SK-MEL-5 (cell line): ENCODE measurements at regions not wholly inside any gene's neighbourhood (a gene's known extent, or its start where the extent isn't known, plus 50 kb on each side); places are given as distances from the start of the nearest gene placed in this dataset.

Experiments
- DNase-seq: peaks from one replicate; pipeline ENCODE4 v3.0.0-alpha.2; 2016; ENCODE audit warnings: low read depth, low spot score
- in situ Hi-C: cut with HindIII; loops from 2 replicates; pipeline ENCODE4 v1.10.0; 2016; ENCODE audit warnings: low sequenced_read_pairs, high pct_unique_total_duplicates, low pct_unique_long_range_greater_than_20kb

DNA sequence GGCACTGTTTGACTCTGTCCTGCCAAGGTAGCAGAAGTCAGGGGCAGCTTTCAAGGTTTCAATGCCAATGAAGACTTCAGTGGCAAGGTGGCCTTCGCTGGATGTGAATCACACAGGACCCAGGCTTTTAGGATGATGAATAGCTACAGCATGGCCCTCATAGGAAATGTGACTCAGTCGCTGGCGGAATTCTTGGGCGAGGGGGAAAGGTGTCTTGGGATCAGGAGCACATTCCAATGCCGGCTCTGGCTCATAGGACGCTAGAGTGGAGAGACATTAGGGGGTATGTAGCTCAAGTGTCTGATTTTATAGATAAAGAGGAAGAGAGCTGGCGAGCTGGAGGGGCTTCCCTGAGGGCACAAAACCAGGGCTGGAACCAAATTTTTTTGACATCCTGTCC lies 68.6 kb downstream of the SMIM21 start:
- in situ Hi-C loops, result no loop called here
- DNase-seq, result no peak

DNA sequence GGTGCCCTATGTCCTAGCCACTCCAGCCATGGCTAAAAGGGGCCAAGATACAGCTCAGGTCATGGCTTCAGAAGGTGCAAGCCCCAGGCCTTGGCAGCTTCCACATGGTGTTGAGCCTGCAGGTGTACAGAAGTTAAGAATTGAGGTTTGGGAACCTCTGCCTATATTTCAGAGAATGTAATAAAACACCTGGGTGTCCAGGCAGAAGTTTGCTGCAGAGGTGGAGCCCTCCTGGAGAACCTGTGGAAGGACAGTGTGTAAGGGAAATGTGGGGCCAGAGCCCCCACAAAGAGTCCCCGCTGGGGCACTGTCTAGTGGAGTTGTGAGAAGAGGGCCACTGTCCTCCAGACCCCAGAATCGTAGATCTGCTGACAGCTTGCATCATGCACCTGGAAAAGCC lies 74.1 kb downstream of the SMIM21 start:
- DNase-seq, result no peak
- in situ Hi-C loops, result no loop called here

DNA sequence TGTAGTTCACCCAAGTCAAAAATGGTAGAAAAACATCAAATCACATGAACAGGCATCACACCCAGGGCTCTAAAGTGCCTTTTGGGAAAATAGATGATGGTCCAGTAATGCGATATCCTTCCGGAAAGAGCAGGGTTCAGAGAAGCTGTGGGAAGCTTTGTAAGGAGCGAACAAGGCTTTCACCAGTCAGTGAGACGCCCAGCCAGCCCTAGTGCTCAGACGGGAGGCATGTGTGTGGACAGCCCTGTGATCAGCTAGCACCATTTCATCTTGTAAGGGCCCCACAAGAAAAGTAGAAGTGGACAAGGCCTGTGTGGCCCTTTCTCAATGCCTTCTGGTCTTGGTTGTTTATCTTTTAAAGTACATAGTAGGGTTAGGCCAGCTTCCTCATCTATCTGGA lies 76.1 kb downstream of the SMIM21 start:
- in situ Hi-C loops, result no loop called here
- DNase-seq, result no peak

DNA sequence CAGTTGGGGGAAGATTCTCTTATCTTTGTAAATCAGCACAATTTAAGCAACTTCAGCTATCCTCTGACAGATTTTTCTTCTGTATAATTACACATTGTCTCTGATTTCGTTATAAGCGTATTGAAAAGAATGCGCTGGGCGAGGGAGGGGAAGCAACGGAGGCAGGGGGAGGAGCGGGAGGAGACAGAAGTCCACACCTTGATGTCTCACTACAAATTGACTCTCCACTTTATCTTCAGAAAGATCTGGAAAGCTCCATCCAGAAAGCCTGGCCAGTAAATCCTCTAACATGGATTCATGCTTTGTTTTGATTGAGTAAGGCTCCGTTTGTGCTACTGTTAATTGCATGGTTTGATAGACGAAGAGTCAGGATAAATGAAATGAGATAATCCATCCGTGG lies 76.6 kb downstream of the SMIM21 start:
- in situ Hi-C loops, result no loop called here

GRCh38 chr18:75350512-75350839 lies 77.0 kb downstream of the SMIM21 start:
- in situ Hi-C loops, result no loop called here
- DNase-seq, result no peak

More for the DNA sequence above, 76.6 kb downstream of the SMIM21 start:
- DNase-seq, result no peak

- no peak for DNase-seq
- in situ Hi-C loops, result no loop called here
Observed at GRCh38 chr18:75349668-75350511, 77.6 kb downstream of the SMIM21 start.

DNA sequence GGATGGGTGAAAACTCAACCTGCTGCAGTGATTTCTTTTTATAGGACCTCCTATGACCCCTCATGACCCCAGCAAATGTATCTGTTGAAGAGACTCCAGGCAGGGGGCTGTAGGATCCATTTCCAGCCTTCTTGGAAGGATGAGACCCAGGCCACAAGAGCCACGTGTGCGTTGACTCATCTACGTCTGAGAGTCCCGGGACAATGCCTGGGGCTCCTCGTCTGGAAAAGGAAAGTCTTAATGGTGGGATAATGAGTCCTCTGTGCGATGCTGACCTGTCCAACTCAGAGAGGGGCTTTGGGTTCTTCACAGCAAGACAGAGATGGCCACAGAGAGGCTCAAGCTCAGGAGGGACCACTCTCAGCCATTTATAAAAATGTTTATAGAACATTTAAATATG lies 80.8 kb downstream of the SMIM21 start:
- in situ Hi-C loops, result no loop called here
- DNase-seq, result peak; percentile 53

DNA sequence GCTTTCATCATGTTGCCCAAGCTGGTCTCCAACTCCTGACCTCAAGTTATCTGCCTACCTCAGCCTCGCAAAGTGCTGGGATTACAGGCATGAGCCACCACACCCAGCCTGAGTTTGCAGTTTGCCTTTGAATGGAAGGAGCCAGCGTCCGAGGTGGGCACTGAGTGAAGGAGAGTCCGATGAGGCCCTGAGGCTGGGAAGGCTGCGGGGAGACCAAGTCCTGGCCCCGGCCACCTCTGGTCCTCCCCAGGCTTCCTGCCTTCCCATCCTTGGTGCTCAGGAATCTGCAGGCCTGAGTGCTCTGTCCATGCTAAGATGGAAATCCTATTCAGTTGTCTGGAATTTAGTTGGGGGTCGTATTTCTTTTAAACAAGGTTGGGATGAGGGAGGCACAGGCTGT lies 82.9 kb downstream of the SMIM21 start:
- no peak for DNase-seq
- in situ Hi-C loops, result no loop called here

DNA sequence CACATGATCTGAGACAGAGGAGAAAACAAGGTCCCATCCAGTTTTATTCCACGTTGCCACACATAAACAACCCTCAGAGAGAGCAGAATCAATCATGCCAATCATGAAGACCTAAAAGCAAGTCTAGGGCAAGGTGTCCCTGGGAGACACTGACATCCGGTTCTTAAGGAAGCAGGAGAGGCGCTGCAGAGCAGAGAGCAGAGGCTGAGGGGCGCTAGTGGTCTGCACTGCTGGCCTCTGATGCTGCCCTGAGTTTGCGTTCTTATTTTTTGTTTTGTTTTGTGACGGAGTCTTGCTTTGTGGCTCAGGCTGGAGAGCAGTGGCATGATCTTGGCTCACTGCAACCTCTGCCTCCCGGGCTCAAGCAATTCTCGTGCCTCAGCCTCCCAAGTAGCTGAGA lies 83.3 kb downstream of the SMIM21 start:
- no peak for DNase-seq
- in situ Hi-C loops, result no loop called here

GRCh38 chr18:75343389-75343788 lies 84.1 kb downstream of the SMIM21 start:
- DNase-seq, result no peak
- in situ Hi-C loops, result no loop called here

- DNase-seq, result no peak
- in situ Hi-C loops, result no loop called here
Observed at GRCh38 chr18:75341897-75342296, 85.6 kb downstream of the SMIM21 start.

DNA sequence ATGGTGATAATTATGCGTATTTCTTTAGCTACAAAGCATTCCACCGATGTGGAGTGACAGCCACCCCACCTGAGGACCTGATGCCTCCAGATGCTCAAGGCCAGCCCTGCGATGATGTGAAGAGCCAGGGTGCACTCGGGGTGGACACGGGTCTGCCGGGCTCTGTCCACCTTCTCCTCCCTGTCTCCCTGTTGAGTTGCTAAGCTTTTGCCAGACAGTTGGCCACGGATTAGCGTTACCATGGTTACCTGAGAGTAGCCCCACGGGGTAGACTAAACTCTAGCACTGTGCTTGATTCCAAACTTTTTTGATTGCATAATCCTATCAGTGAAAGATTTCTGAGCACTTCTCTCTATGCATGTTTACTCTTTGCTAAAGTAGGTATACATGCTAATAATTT lies 86.2 kb downstream of the SMIM21 start:
- in situ Hi-C loops, result no loop called here
- DNase-seq, result no peak

DNA sequence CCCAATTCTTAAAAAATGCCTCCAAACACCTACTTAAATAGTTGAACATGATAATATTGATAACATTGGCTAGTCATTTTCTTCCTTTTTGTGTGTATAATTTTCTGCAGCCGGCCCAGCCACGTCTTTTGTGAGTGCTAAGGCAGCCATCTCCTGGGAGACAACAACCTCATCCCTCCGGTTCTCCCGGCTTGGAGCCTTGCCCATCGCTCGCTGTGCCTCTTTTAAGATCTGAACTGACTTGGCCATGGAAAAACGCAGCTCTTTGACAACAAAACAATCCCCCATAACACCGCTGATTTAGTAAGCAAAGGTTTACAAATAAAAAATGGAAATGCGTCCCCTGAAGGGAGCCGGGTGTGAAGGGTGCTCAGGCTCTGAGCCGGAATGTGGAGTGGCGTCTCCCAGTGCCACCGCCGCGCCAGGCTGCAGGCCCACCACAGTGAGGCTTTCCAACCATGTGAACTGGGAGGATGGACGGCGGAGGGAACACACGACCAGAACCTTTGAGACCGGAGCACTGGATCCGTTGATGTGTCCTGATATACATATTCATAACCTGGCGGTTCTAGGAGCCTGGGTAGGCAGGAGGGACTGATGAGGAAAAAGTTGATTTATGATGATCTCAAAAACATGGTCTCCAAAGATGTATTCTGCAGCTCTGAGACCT lies 87.4 kb downstream of the SMIM21 start:
- no peak for DNase-seq
- in situ Hi-C loops, result no loop called here
